ENCODE measurements at regions not wholly inside any gene's neighbourhood (a gene's known extent, or its start where the extent isn't known, plus 50 kb on each side); places are given as distances from the start of the nearest gene placed in this dataset.

DNA sequence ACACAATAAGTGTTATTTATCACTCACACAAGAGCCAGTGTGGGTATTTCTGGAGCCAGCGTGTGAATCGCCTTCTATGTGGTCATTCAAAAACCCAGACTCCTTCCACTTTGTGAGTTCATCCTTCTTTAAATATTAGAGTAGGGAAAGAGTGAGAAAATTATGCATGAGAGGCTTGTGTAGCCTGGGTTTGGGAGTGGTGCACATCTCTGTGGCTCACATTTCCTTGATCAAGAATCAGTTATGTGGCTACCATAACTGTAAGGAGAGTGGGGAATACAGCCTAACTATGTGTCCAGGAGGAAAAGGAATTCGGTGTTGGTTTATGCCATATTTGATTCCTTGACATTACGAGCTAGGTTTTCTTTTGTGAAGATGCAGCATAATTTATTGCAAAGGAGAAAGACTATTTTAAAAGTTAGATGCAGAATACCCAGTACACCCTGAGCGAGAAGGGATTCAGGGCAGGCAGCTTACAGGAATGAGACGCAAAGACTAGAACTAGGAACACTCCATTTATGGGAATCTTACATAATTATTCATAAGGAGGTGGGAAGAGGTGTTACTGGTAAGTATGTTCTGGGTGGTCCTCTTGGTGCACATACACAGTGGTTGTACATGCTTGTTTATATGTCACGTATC is 638.5 kb downstream of the COL12A1 start:
- Histone ChIP-seq H3K36me3 (no peaks in the 10 kb centered on the region), H3K4me3 (no peak overlapping the region), H3K4me1 (no peaks in the 10 kb centered on the region), H3K27ac (no peak overlapping the region), H3K9me3 (no peaks in the 10 kb centered on the region), H3K27me3 (no peaks in the 10 kb centered on the region)
- ATAC-seq (no peak), DNase-seq (no peak)
- in situ Hi-C loops (cut with MboI; ENCODE audit: low sequenced_read_pairs in 4 of 4) (no loop called here), intact Hi-C loops (cut with DNase I; ENCODE audit: low total_unique reads) (no loop called here)
- TF ChIP-seq, protein P1, sequence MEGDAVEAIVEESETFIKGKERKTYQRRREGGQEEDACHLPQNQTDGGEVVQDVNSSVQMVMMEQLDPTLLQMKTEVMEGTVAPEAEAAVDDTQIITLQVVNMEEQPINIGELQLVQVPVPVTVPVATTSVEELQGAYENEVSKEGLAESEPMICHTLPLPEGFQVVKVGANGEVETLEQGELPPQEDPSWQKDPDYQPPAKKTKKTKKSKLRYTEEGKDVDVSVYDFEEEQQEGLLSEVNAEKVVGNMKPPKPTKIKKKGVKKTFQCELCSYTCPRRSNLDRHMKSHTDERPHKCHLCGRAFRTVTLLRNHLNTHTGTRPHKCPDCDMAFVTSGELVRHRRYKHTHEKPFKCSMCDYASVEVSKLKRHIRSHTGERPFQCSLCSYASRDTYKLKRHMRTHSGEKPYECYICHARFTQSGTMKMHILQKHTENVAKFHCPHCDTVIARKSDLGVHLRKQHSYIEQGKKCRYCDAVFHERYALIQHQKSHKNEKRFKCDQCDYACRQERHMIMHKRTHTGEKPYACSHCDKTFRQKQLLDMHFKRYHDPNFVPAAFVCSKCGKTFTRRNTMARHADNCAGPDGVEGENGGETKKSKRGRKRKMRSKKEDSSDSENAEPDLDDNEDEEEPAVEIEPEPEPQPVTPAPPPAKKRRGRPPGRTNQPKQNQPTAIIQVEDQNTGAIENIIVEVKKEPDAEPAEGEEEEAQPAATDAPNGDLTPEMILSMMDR (IDR thresholded peaks at IDR 0.05 in 4 of 5, conservative IDR thresholded peaks at IDR 0.05 in 1 of 5), result no peak

- intact Hi-C loops (cut with DNase I; ENCODE audit: low total_unique reads), result no loop called here
Observed at GRCh38 chr6:74557236-74557635, 648.6 kb downstream of the COL12A1 start.

GRCh38 chr6:74554041-74554440 is 651.8 kb downstream of the COL12A1 start:
- no peak for TF ChIP-seq POLR2A (IDR thresholded peaks at IDR 0.05)
- TF ChIP-seq, protein P1 (IDR thresholded peaks at IDR 0.05 in 4 of 5, conservative IDR thresholded peaks at IDR 0.05 in 1 of 5), result no peak
- no peak overlapping the region for H3K27ac ChIP-seq
- no peaks in the 10 kb centered on the region for H3K4me1 ChIP-seq
- no peaks in the 10 kb centered on the region for H3K27me3 ChIP-seq
- in situ Hi-C loops (cut with MboI; ENCODE audit: low sequenced_read_pairs in 4 of 4) (no loop called here), intact Hi-C loops (cut with DNase I; ENCODE audit: low total_unique reads) (no loop called here)
- ATAC-seq (no peak), DNase-seq (no peak)
- no peak overlapping the region for H3K4me3 ChIP-seq
- no peaks in the 10 kb centered on the region for H3K36me3 ChIP-seq
- no peaks in the 10 kb centered on the region for H3K9me3 ChIP-seq

More at GRCh38 chr6:74557236-74557635, 648.6 kb downstream of the COL12A1 start:
- no peak overlapping the region for H3K4me3 ChIP-seq
- H3K36me3 ChIP-seq, result no peaks in the 10 kb centered on the region
- no peaks in the 10 kb centered on the region for H3K9me3 ChIP-seq
- ATAC-seq (no peak), DNase-seq (no peak)
- in situ Hi-C loops (cut with MboI; ENCODE audit: low sequenced_read_pairs in 4 of 4), result no loop called here
- no peak overlapping the region for H3K27ac ChIP-seq
- H3K27me3 ChIP-seq, result no peaks in the 10 kb centered on the region
- no peaks in the 10 kb centered on the region for H3K4me1 ChIP-seq
- no peak for TF ChIP-seq POLR2A (IDR thresholded peaks at IDR 0.05)
- TF ChIP-seq, protein P1 (IDR thresholded peaks at IDR 0.05 in 4 of 5, conservative IDR thresholded peaks at IDR 0.05 in 1 of 5), result no peak

DNA sequence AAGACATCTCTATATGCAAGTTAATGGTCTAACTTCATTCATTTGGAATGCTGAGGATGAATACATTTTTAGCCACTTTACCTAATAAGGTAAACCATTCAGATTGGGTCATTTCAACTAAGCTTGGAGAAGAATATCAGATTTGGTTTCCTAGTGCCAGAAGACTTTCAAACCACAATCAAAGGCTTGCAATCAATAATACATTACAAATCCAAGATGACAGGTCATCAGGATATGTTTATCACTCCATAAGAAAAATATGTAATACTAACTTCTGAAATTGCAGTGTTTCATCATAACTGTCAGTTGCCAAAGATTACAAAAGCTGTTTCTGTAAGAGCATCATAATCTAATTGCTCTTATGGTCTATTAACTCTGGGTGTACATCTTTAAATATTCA is 654.0 kb downstream of the COL12A1 start:
- DNase-seq (no peak), ATAC-seq (no peak)
- H3K4me1 ChIP-seq, result no peaks in the 10 kb centered on the region
- no peaks in the 10 kb centered on the region for H3K27me3 ChIP-seq
- no peak for TF ChIP-seq POLR2A (IDR thresholded peaks at IDR 0.05)
- TF ChIP-seq, protein P1 (IDR thresholded peaks at IDR 0.05 in 4 of 5, conservative IDR thresholded peaks at IDR 0.05 in 1 of 5), result no peak
- H3K36me3 ChIP-seq, result no peaks in the 10 kb centered on the region
- no peak overlapping the region for H3K27ac ChIP-seq
- H3K9me3 ChIP-seq, result no peaks in the 10 kb centered on the region
- in situ Hi-C loops (cut with MboI; ENCODE audit: low sequenced_read_pairs in 4 of 4) (no loop called here), intact Hi-C loops (cut with DNase I; ENCODE audit: low total_unique reads) (no loop called here)
- no peak overlapping the region for H3K4me3 ChIP-seq

- no peak for ATAC-seq
- intact Hi-C loops (cut with DNase I; ENCODE audit: low total_unique reads), result no loop called here
- no peak for TF ChIP-seq POLR2A (IDR thresholded peaks at IDR 0.05)
- TF ChIP-seq, protein P1 (IDR thresholded peaks at IDR 0.05 in 4 of 5, conservative IDR thresholded peaks at IDR 0.05 in 1 of 5), result no peak
Observed at GRCh38 chr6:74550821-74551220, 655.0 kb downstream of the COL12A1 start.

More at GRCh38 chr6:74550821-74551220, 655.0 kb downstream of the COL12A1 start:
- H3K4me1 ChIP-seq, result no peaks in the 10 kb centered on the region
- H3K36me3 ChIP-seq, result no peaks in the 10 kb centered on the region
- no peaks in the 10 kb centered on the region for H3K27me3 ChIP-seq
- H3K4me3 ChIP-seq, result no peak overlapping the region
- no peak for DNase-seq
- in situ Hi-C loops (cut with MboI; ENCODE audit: low sequenced_read_pairs in 4 of 4), result no loop called here
- H3K27ac ChIP-seq, result no peak overlapping the region
- H3K9me3 ChIP-seq, result no peaks in the 10 kb centered on the region
